BLaER1 (cell line): ENCODE measurements at regions not wholly inside any gene's neighbourhood (a gene's known extent, or its start where the extent isn't known, plus 50 kb on each side); places are given as distances from the start of the nearest gene placed in this dataset.

Experiments used
- H3K27ac ChIP-seq: shearing (Covaris generic); formaldehyde crosslinking; 2 replicates; pipeline ENCODE4 v1.8.1; 2022
- H3K27me3 ChIP-seq: shearing (Covaris generic); formaldehyde crosslinking; 2 replicates; pipeline ENCODE4 v1.8.1; 2022
- H3K36me3 ChIP-seq: shearing (Covaris generic); formaldehyde crosslinking; 2 replicates; pipeline ENCODE4 v1.8.1; 2022
- H3K4me1 ChIP-seq: shearing (Covaris generic); formaldehyde crosslinking; 2 replicates; pipeline ENCODE4 v1.8.1; 2022
- H3K4me2 ChIP-seq: shearing (Covaris generic); formaldehyde crosslinking; 2 replicates; pipeline ENCODE4 v1.8.1; 2022
- H3K4me3 ChIP-seq: shearing (Covaris generic); formaldehyde crosslinking; 2 replicates; pipeline ENCODE4 v1.8.1; 2022
- H3K9ac ChIP-seq: shearing (Covaris generic); formaldehyde crosslinking; 2 replicates; pipeline ENCODE4 v1.8.1; 2022
- H3K9me3 ChIP-seq: shearing (Covaris generic); formaldehyde crosslinking; 2 replicates; pipeline ENCODE4 v1.8.1; 2022
- H4K20me1 ChIP-seq: shearing (Covaris generic); formaldehyde crosslinking; 2 replicates; pipeline ENCODE4 v1.8.1; 2022
- Cebpa-rat ChIP-seq: shearing (Covaris generic); IDR thresholded peaks from 2 replicates; pipeline ENCODE4 v1.8.1; 2022

GRCh38 chr6:27095914-27096313, 151.6 kb upstream of the PRSS16 start:
- Histone ChIP-seq H3K27me3 (peaks cover 11% of the 10 kb centered on the region), H3K9ac (no peak overlapping the region), H3K36me3 (no peaks in the 10 kb centered on the region), H3K27ac (no peak overlapping the region), H4K20me1 (no peaks in the 10 kb centered on the region), H3K4me2 (no peak overlapping the region), H3K9me3 (peaks cover 29% of the 10 kb centered on the region), H3K4me3 (no peak overlapping the region), H3K4me1 (peaks cover 15% of the 10 kb centered on the region; the same call in 1 of the 2 replicates)
- no peak for TF ChIP-seq Cebpa-rat

- H3K36me3 ChIP-seq, result no peaks in the 10 kb centered on the region
- peaks cover 29% of the 10 kb centered on the region for H3K9me3 ChIP-seq
- peaks cover 8% of the 10 kb centered on the region; the same call in 1 of the 2 replicates for H3K4me1 ChIP-seq
- no peaks in the 10 kb centered on the region for H4K20me1 ChIP-seq
- H3K27ac ChIP-seq, result no peak overlapping the region
- TF ChIP-seq Cebpa-rat, result no peak
- no peak overlapping the region for H3K9ac ChIP-seq
- peaks cover 11% of the 10 kb centered on the region for H3K27me3 ChIP-seq
- H3K4me2 ChIP-seq, result no peak overlapping the region
- no peak overlapping the region for H3K4me3 ChIP-seq
Measured at GRCh38 chr6:27096834-27097511, 150.5 kb upstream of the PRSS16 start.

GRCh38 chr6:27098956-27099355, 148.5 kb upstream of the PRSS16 start:
- H4K20me1 ChIP-seq, result no peaks in the 10 kb centered on the region
- H3K27ac ChIP-seq, result no peak overlapping the region
- H3K4me2 ChIP-seq, result no peak overlapping the region
- TF ChIP-seq Cebpa-rat, result no peak
- H3K4me1 ChIP-seq, result no peaks in the 10 kb centered on the region
- H3K9ac ChIP-seq, result no peak overlapping the region
- no peaks in the 10 kb centered on the region for H3K36me3 ChIP-seq
- H3K4me3 ChIP-seq, result no peak overlapping the region
- peaks cover 11% of the 10 kb centered on the region for H3K27me3 ChIP-seq
- peaks cover 29% of the 10 kb centered on the region for H3K9me3 ChIP-seq

- H3K36me3 ChIP-seq, result no peaks in the 10 kb centered on the region
- peaks cover 29% of the 10 kb centered on the region for H3K9me3 ChIP-seq
- no peak overlapping the region for H3K9ac ChIP-seq
- no peak overlapping the region for H3K4me3 ChIP-seq
- H4K20me1 ChIP-seq, result no peaks in the 10 kb centered on the region
- H3K4me1 ChIP-seq, result no peaks in the 10 kb centered on the region
- peaks cover 11% of the 10 kb centered on the region for H3K27me3 ChIP-seq
- no peak overlapping the region for H3K4me2 ChIP-seq
- no peak for TF ChIP-seq Cebpa-rat
- no peak overlapping the region for H3K27ac ChIP-seq
Measured at GRCh38 chr6:27100921-27101320, 146.6 kb upstream of the PRSS16 start.

- Histone ChIP-seq H3K4me1 (no peaks in the 10 kb centered on the region), H4K20me1 (no peaks in the 10 kb centered on the region), H3K27ac (no peak overlapping the region), H3K9ac (no peak overlapping the region), H3K4me3 (no peak overlapping the region), H3K4me2 (no peak overlapping the region), H3K27me3 (peaks cover 6% of the 10 kb centered on the region; the same call in 1 of the 2 replicates), H3K9me3 (peaks cover 25% of the 10 kb centered on the region), H3K36me3 (no peaks in the 10 kb centered on the region)
- no peak for TF ChIP-seq Cebpa-rat
Measured at GRCh38 chr6:27101824-27102223, 145.7 kb upstream of the PRSS16 start.

- Histone ChIP-seq H3K36me3 (no peaks in the 10 kb centered on the region), H3K4me1 (no peaks in the 10 kb centered on the region), H4K20me1 (no peaks in the 10 kb centered on the region), H3K4me2 (no peak overlapping the region), H3K9ac (no peak overlapping the region), H3K27me3 (no peaks in the 10 kb centered on the region), H3K9me3 (peaks cover 15% of the 10 kb centered on the region), H3K4me3 (no peak overlapping the region), H3K27ac (no peak overlapping the region)
- TF ChIP-seq Cebpa-rat, result no peak
Measured at GRCh38 chr6:27106382-27106781, 141.1 kb upstream of the PRSS16 start.

- H4K20me1 ChIP-seq, result no peaks in the 10 kb centered on the region
- no peak overlapping the region for H3K4me2 ChIP-seq
- H3K9me3 ChIP-seq, result peaks cover 57% of the 10 kb centered on the region
- 0 out of 2 replicates have a peak, but pooled peaks cover 4% of the 10 kb centered on the region for H3K36me3 ChIP-seq
- H3K4me1 ChIP-seq, result no peaks in the 10 kb centered on the region
- H3K27ac ChIP-seq, result no peak overlapping the region
- H3K9ac ChIP-seq, result no peak overlapping the region
- H3K4me3 ChIP-seq, result no peak overlapping the region
- H3K27me3 ChIP-seq, result no peaks in the 10 kb centered on the region
- no peak for TF ChIP-seq Cebpa-rat
Measured at GRCh38 chr6:27111743-27112142, 135.8 kb upstream of the PRSS16 start.

GRCh38 chr6:27112974-27113373, 134.5 kb upstream of the PRSS16 start:
- H3K27me3 ChIP-seq, result no peaks in the 10 kb centered on the region
- H3K4me2 ChIP-seq, result no peak overlapping the region
- H3K4me1 ChIP-seq, result no peaks in the 10 kb centered on the region
- H3K27ac ChIP-seq, result no peak overlapping the region
- H3K36me3 ChIP-seq, result 0 out of 2 replicates have a peak, but pooled peaks cover 4% of the 10 kb centered on the region
- TF ChIP-seq Cebpa-rat, result no peak
- H3K9me3 ChIP-seq, result peaks cover 57% of the 10 kb centered on the region
- H4K20me1 ChIP-seq, result no peaks in the 10 kb centered on the region
- H3K4me3 ChIP-seq, result no peak overlapping the region
- H3K9ac ChIP-seq, result no peak overlapping the region

GRCh38 chr6:27119329-27119728, 128.2 kb upstream of the PRSS16 start:
- H3K36me3 ChIP-seq, result peaks cover 23% of the 10 kb centered on the region
- TF ChIP-seq Cebpa-rat, result no peak
- H3K9me3 ChIP-seq, result peaks cover 12% of the 10 kb centered on the region
- no peaks in the 10 kb centered on the region for H3K4me1 ChIP-seq
- no peak overlapping the region for H3K27ac ChIP-seq
- no peak overlapping the region for H3K9ac ChIP-seq
- H3K27me3 ChIP-seq, result no peaks in the 10 kb centered on the region
- H4K20me1 ChIP-seq, result no peaks in the 10 kb centered on the region
- no peak overlapping the region for H3K4me2 ChIP-seq
- no peak overlapping the region for H3K4me3 ChIP-seq

GRCh38 chr6:27119761-27120160, 127.7 kb upstream of the PRSS16 start:
- Histone ChIP-seq H3K9ac (no peak overlapping the region), H3K27me3 (no peaks in the 10 kb centered on the region), H3K4me1 (no peaks in the 10 kb centered on the region), H3K4me3 (no peak overlapping the region), H4K20me1 (no peaks in the 10 kb centered on the region), H3K4me2 (no peak overlapping the region), H3K36me3 (peaks cover 22% of the 10 kb centered on the region), H3K27ac (no peak overlapping the region), H3K9me3 (peaks cover 8% of the 10 kb centered on the region)
- TF ChIP-seq Cebpa-rat, result no peak

GRCh38 chr6:27121640-27122039, 125.9 kb upstream of the PRSS16 start:
- Histone ChIP-seq H3K4me1 (peaks cover 8% of the 10 kb centered on the region), H3K36me3 (peaks cover 30% of the 10 kb centered on the region), H3K4me2 (no peak overlapping the region), H3K4me3 (no peak overlapping the region), H3K27me3 (no peaks in the 10 kb centered on the region), H4K20me1 (no peaks in the 10 kb centered on the region), H3K9me3 (no peaks in the 10 kb centered on the region; the same call in 1 of the 2 replicates), H3K9ac (no peak overlapping the region), H3K27ac (no peak overlapping the region)
- TF ChIP-seq Cebpa-rat, result no peak
